ENCODE measurements at regions not wholly inside any gene's neighbourhood (a gene's known extent, or its start where the extent isn't known, plus 50 kb on each side); places are given as distances from the start of the nearest gene placed in this dataset.

DNA sequence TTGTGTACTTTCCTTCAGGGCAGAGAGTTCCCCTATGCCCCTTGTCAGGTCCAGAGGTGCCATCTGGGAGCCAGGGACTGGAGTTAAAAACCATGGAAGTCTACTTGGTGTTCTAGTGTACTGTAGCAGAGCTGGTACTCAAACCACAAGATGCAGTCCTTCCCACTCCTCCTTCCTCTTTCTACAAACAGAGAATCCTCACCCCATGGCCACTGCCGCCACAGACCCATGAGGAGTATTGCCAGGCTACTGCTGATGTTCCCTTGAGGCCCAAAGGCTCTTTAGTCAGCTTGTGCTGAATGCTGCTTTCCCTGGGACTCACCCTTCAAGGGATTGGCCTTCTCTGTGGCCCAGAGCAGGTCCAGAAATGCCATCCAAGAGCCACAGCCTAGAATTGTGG is 229.2 kb upstream of the ZPLD1 start:
- TF ChIP-seq CTCF (IDR thresholded peaks at IDR 0.05; ENCODE audit: borderline replicate concordance, extremely low read depth, low read length, poor library complexity, severe bottlenecking) (no peak), EZH2 (IDR thresholded peaks at IDR 0.05; ENCODE audit: borderline replicate concordance, low read depth, low read length, severe bottlenecking) (no peak)

Data from DND-41 (cell line).